Fibroblast of upper back skin (primary cell): ENCODE measurements at regions not wholly inside any gene's neighbourhood (a gene's known extent, or its start where the extent isn't known, plus 50 kb on each side); places are given as distances from the start of the nearest gene placed in this dataset.
A peak's percentile ranks its signal among the peaks of the same experiment; 100 is the strongest.
"Not testable (repeated sequence)": the region's sequence is repeated elsewhere in the genome, so short reads cannot be mapped to it uniquely, and the experiment has no call there.

Experiments
- DNase-seq: peaks from one replicate; pipeline ENCODE4 v3.0.0-alpha.2; 2013

- no peak for DNase-seq
These were observed 303.0 kb downstream of the DAD1 start for GRCh38 chr14:22285991-22286390.

GRCh38 chr14:22282949-22283348 lies 306.1 kb downstream of the DAD1 start:
- DNase-seq, result no peak

- DNase-seq, result no peak
These were observed 306.6 kb downstream of the DAD1 start for GRCh38 chr14:22282417-22282816.

- DNase-seq, result not testable (repeated sequence)
These were observed 307.6 kb downstream of the DAD1 start for GRCh38 chr14:22281447-22281874.

GRCh38 chr14:22280497-22281316 lies 308.3 kb downstream of the DAD1 start:
- no peak for DNase-seq

GRCh38 chr14:22276913-22277816 lies 311.9 kb downstream of the DAD1 start:
- peak; percentile 28 for DNase-seq

GRCh38 chr14:22271838-22272799 lies 316.9 kb downstream of the DAD1 start:
- no peak for DNase-seq

- peak; percentile 55 for DNase-seq
These were observed 320.1 kb downstream of the DAD1 start for GRCh38 chr14:22268875-22269274.

GRCh38 chr14:22266683-22267082 lies 322.3 kb downstream of the DAD1 start:
- DNase-seq, result no peak

- no peak for DNase-seq
These were observed 322.9 kb downstream of the DAD1 start for GRCh38 chr14:22266142-22266442.

GRCh38 chr14:22265319-22266141 lies 323.5 kb downstream of the DAD1 start:
- no peak for DNase-seq

GRCh38 chr14:22264759-22265158 lies 324.3 kb downstream of the DAD1 start:
- no peak for DNase-seq

- no peak for DNase-seq
These were observed 325.1 kb downstream of the DAD1 start for GRCh38 chr14:22263961-22264360.

- no peak for DNase-seq
These were observed 326.1 kb downstream of the DAD1 start for GRCh38 chr14:22262881-22263280.

- no peak for DNase-seq
These were observed 333.7 kb downstream of the DAD1 start for GRCh38 chr14:22255017-22255950.

- DNase-seq, result no peak
These were observed 336.3 kb downstream of the DAD1 start for GRCh38 chr14:22252686-22253085.

- DNase-seq, result no peak
These were observed 337.9 kb downstream of the DAD1 start for GRCh38 chr14:22251090-22251489.

GRCh38 chr14:22249770-22250169 lies 339.3 kb downstream of the DAD1 start:
- DNase-seq, result no peak

- no peak for DNase-seq
These were observed 344.9 kb downstream of the DAD1 start for GRCh38 chr14:22243971-22244581.

GRCh38 chr14:22238320-22238719 lies 350.7 kb downstream of the DAD1 start:
- not testable (repeated sequence) for DNase-seq
